H1 (cell line): ENCODE measurements at regions not wholly inside any gene's neighbourhood (a gene's known extent, or its start where the extent isn't known, plus 50 kb on each side); places are given as distances from the start of the nearest gene placed in this dataset.

Experiments
- CTCF ChIA-PET: fragments of 300-600 bp; sonication (Branson Sonifier 250); formaldehyde crosslinking; loops from one replicate; lab custom pipeline; 2021; ENCODE audit not compliant: partially characterized antibody; lab: Charles Lee
- POLR2A ChIA-PET: fragments of 300-600 bp; sonication (Branson Sonifier 250); formaldehyde crosslinking; loops from one replicate; lab custom pipeline; 2021; ENCODE audit warnings: inconsistent platforms; ENCODE audit not compliant: partially characterized antibody; lab: Charles Lee
- DNase-seq, 2 experiments: peaks; one replicate each; pipeline versions ENCODE4 v3.0.0 to v3.0.0-alpha.2; 2010 to 2022; ENCODE audit warnings: low spot score in 2 of 2, low read depth in 1 of 2, mixed read lengths in 1 of 2
- FAIRE-seq: peaks from 2 replicates; lab custom pipeline; 2011; peaks lifted over from hg19 to GRCh38; lab: Jason Lieb, UNC
- H2AFZ ChIP-seq: 2 replicates; pipeline ENCODE4 v1.8.1; 2012; ENCODE audit warnings: low read length, inconsistent platforms
- H2AK5ac ChIP-seq: 2 replicates; pipeline ENCODE4 v1.6.1; 2013; ENCODE audit warnings: low read depth, low read length
- H2BK120ac ChIP-seq: replicated peaks from 2 replicates; pipeline ENCODE3; 2013; ENCODE audit warnings: low read depth, low read length, inconsistent platforms
- H2BK12ac ChIP-seq: 2 replicates; pipeline ENCODE4 v1.6.1; 2013; ENCODE audit warnings: low read depth, low read length
- H2BK15ac ChIP-seq: 2 replicates; pipeline ENCODE4 v1.6.1; 2013; ENCODE audit warnings: low read length
- H2BK20ac ChIP-seq: 2 replicates; pipeline ENCODE4 v1.6.1; 2013; ENCODE audit warnings: low read length
- H2BK5ac ChIP-seq: 2 replicates; pipeline ENCODE4 v1.6.1; 2013; ENCODE audit warnings: low read depth, low read length
- H3K14ac ChIP-seq: 2 replicates; pipeline ENCODE4 v1.6.1; 2013; ENCODE audit warnings: inconsistent platforms; ENCODE audit not compliant: insufficient read length
- H3K18ac ChIP-seq: 2 replicates; pipeline ENCODE4 v1.6.1; 2013; ENCODE audit warnings: low read length; ENCODE audit errors: extremely low read depth
- H3K23ac ChIP-seq: 2 replicates; pipeline ENCODE4 v1.6.1; 2013; ENCODE audit warnings: inconsistent platforms; ENCODE audit not compliant: insufficient read length
- H3K23me2 ChIP-seq: 2 replicates; pipeline ENCODE4 v1.6.1; 2013; ENCODE audit warnings: low read depth, low read length
- H3K27ac ChIP-seq: 2 replicates; pipeline ENCODE4 v1.6.1; 2011; ENCODE audit warnings: low read depth, low read length, inconsistent platforms
- H3K27me3 ChIP-seq, 4 experiments: replicated peaks in 1 of 4; 1 replicate in 1 of 4; 2 replicates in 3 of 4; pipeline versions ENCODE4 v1.6.1 to v1.8.1; 2011 to 2013; ENCODE audit warnings: low read length in 3 of 4, mild to moderate bottlenecking in 3 of 4, inconsistent platforms in 2 of 4, mixed read lengths in 2 of 4, moderate library complexity in 1 of 4; ENCODE audit not compliant: control insufficient read depth in 3 of 4, insufficient read depth in 3 of 4; ENCODE audit errors: extremely low read depth in 1 of 4
- H3K36me3 ChIP-seq, 4 experiments: 2 replicates each; pipeline versions ENCODE4 v1.6.1 to v1.8.1; 2011 to 2013; ENCODE audit warnings: mild to moderate bottlenecking in 4 of 4, low read length in 3 of 4, moderate library complexity in 2 of 4, control low read depth in 1 of 4, inconsistent platforms in 1 of 4; ENCODE audit not compliant: insufficient read depth in 4 of 4, control insufficient read depth in 2 of 4
- H3K4ac ChIP-seq: replicated peaks from 2 replicates; pipeline ENCODE3; 2013; ENCODE audit warnings: low read length, low read depth, mixed read lengths, inconsistent platforms; ENCODE audit not compliant: insufficient read length
- H3K4me1 ChIP-seq, 4 experiments: replicated peaks in 1 of 4; 1 replicate in 1 of 4; 2 replicates in 3 of 4; pipeline versions ENCODE4 v1.6.1 to v1.8.1; 2011 to 2013; ENCODE audit warnings: low read length in 3 of 4, inconsistent platforms in 2 of 4, mixed read lengths in 1 of 4; ENCODE audit not compliant: insufficient read depth in 4 of 4, control insufficient read depth in 3 of 4
- H3K4me2 ChIP-seq, 2 experiments: 2 replicates each; pipeline versions ENCODE4 v1.6.1 to v1.8.1; 2011 to 2013; ENCODE audit warnings: low read depth in 2 of 2, low read length in 2 of 2, control low read depth in 1 of 2, inconsistent platforms in 1 of 2, mild to moderate bottlenecking in 1 of 2; ENCODE audit not compliant: insufficient read depth in 1 of 2
- H3K4me3 ChIP-seq, 4 experiments: fragments of 200-600, 300-600 bp in 1 of 4; sonication (generic), shearing (Covaris generic), sonication (Bioruptor Twin) in 1 of 4; 2 replicates each; pipeline versions ENCODE4 v1.5.1 to v1.8.1; 2011 to 2016; ENCODE audit warnings: low read length in 4 of 4, low read depth in 3 of 4, control low read depth in 2 of 4, inconsistent platforms in 2 of 4, mild to moderate bottlenecking in 2 of 4, mixed read lengths in 1 of 4, moderate library complexity in 1 of 4; ENCODE audit not compliant: insufficient read depth in 2 of 4; ENCODE audit errors: extremely low read depth in 1 of 4
- H3K56ac ChIP-seq: replicated peaks from 2 replicates; pipeline ENCODE3; 2013; ENCODE audit warnings: low read depth, mild to moderate bottlenecking, mixed read lengths, low read length, inconsistent platforms; ENCODE audit not compliant: insufficient read length
- H3K79me1 ChIP-seq: 2 replicates; pipeline ENCODE4 v1.6.1; 2013; ENCODE audit warnings: low read depth, low read length, control low read depth
- H3K79me2 ChIP-seq, 2 experiments: 2 replicates each; pipeline versions ENCODE4 v1.6.1 to v1.8.1; 2012 to 2013; ENCODE audit warnings: low read length in 2 of 2, mild to moderate bottlenecking in 2 of 2, inconsistent platforms in 1 of 2; ENCODE audit not compliant: insufficient read depth in 2 of 2, control insufficient read depth in 1 of 2
- H3K9ac ChIP-seq, 4 experiments: replicated peaks in 1 of 4; 1 replicate in 1 of 4; 2 replicates in 3 of 4; pipeline versions ENCODE4 v1.6.1 to v1.8.1; 2011 to 2013; ENCODE audit warnings: low read depth in 3 of 4, low read length in 3 of 4, control low read depth in 2 of 4, mild to moderate bottlenecking in 2 of 4, moderate library complexity in 2 of 4, inconsistent platforms in 1 of 4; ENCODE audit errors: extremely low read depth in 1 of 4
- H3K9me3 ChIP-seq, 2 experiments: 2 replicates each; pipeline versions ENCODE4 v1.6.1 to v1.8.1; 2012 to 2013; ENCODE audit warnings: mild to moderate bottlenecking in 2 of 2, moderate library complexity in 2 of 2, control low read depth in 1 of 2, inconsistent platforms in 1 of 2, low read depth in 1 of 2, low read length in 1 of 2, mixed read lengths in 1 of 2; ENCODE audit not compliant: insufficient read depth in 2 of 2
- H4K20me1 ChIP-seq, 2 experiments: replicated peaks in 1 of 2; 2 replicates each; pipeline versions ENCODE3 to v1.8.1; 2011 to 2013; ENCODE audit warnings: inconsistent platforms in 2 of 2, low read length in 2 of 2, mild to moderate bottlenecking in 1 of 2; ENCODE audit not compliant: insufficient read depth in 2 of 2, control insufficient read depth in 1 of 2
- H4K5ac ChIP-seq: 2 replicates; pipeline ENCODE4 v1.6.1; 2013; ENCODE audit warnings: low read length, low read depth, mixed read lengths, inconsistent platforms; ENCODE audit not compliant: insufficient read length
- H4K8ac ChIP-seq: 2 replicates; pipeline ENCODE4 v1.8.0; 2013; ENCODE audit warnings: mild to moderate bottlenecking, moderate library complexity, low read length, inconsistent platforms; ENCODE audit not compliant: insufficient read depth; ENCODE audit errors: extremely low read depth
- H4K91ac ChIP-seq: replicated peaks from 2 replicates; pipeline ENCODE3; 2013; ENCODE audit warnings: low read length, mixed read lengths, inconsistent platforms; ENCODE audit not compliant: insufficient read length
- BACH1 ChIP-seq: IDR thresholded peaks from 2 replicates; pipeline ENCODE4 v1.6.1; 2012; ENCODE audit warnings: low read length, improper control_type of control experiment
- CREB1 ChIP-seq: IDR thresholded peaks from 2 replicates; pipeline ENCODE4 v1.6.1; 2012; ENCODE audit warnings: inconsistent platforms
- CTBP2 ChIP-seq: IDR thresholded peaks from 2 replicates; pipeline ENCODE4 v1.7.0; 2011; ENCODE audit warnings: borderline replicate concordance, mild to moderate bottlenecking, moderate library complexity, mixed read lengths, low read length; ENCODE audit not compliant: insufficient read depth, insufficient read length
- E2F6 ChIP-seq: IDR thresholded peaks from 2 replicates; pipeline ENCODE4 v1.6.1; 2012; ENCODE audit warnings: inconsistent platforms
- GTF2F1 ChIP-seq: IDR thresholded peaks from 2 replicates; pipeline ENCODE4 v1.6.1; 2012; ENCODE audit warnings: low read depth, low read length, improper control_type of control experiment, borderline replicate concordance
- HDAC2 ChIP-seq, 2 experiments: fragments of 300-600 bp in 1 of 2; sonication (generic) in 1 of 2; IDR thresholded peaks; 2 replicates each; pipeline ENCODE4 v1.6.1; 2011 to 2012; ENCODE audit warnings: low read depth in 2 of 2, low read length in 2 of 2, mild to moderate bottlenecking in 2 of 2, moderate library complexity in 2 of 2, borderline replicate concordance in 1 of 2, inconsistent platforms in 1 of 2
- NRF1 ChIP-seq: IDR thresholded peaks from 2 replicates; pipeline ENCODE4 v1.6.1; 2011; ENCODE audit warnings: mild to moderate bottlenecking, low read depth, low read length, improper control_type of control experiment
- RAD21 ChIP-seq, 2 experiments: IDR thresholded peaks in 1 of 2; conservative IDR thresholded peaks in 1 of 2; 2 replicates each; pipeline ENCODE4 v1.6.1; 2011; ENCODE audit warnings: low read depth in 2 of 2, low read length in 2 of 2, improper control_type of control experiment in 1 of 2, inconsistent platforms in 1 of 2, mild to moderate bottlenecking in 1 of 2, moderate library complexity in 1 of 2
- RXRA ChIP-seq: IDR thresholded peaks from 2 replicates; pipeline ENCODE4 v1.6.1; 2011; ENCODE audit warnings: low read depth, mild to moderate bottlenecking, low read length, moderate library complexity; ENCODE audit not compliant: insufficient read depth
- SRF ChIP-seq: IDR thresholded peaks from 2 replicates; pipeline ENCODE4 v1.6.1; 2011; ENCODE audit warnings: mild to moderate bottlenecking, low read depth, low read length, moderate library complexity
- TAF7 ChIP-seq: optimal IDR thresholded peaks from 2 replicates; pipeline ENCODE3; 2011; ENCODE audit warnings: low read depth, mild to moderate bottlenecking, inconsistent platforms, low read length, moderate library complexity, borderline replicate concordance
- USF2 ChIP-seq: IDR thresholded peaks from 2 replicates; pipeline ENCODE4 v1.6.1; 2011; ENCODE audit warnings: low read length, improper control_type of control experiment
- WGBS, 2 experiments: shearing (Covaris generic) in 1 of 2; methylation state at CpG; one replicate each; pipeline versions ENCODE4 v1.1.6 to v1.1.7; 2013 to 2015; ENCODE audit warnings: low lambda C conversion rate in 2 of 2, mixed read lengths in 2 of 2, inconsistent platforms in 1 of 2, low coverage in 1 of 2, missing lambda C conversion rate in 1 of 2; ENCODE audit not compliant: insufficient replicate concordance in 2 of 2, insufficient coverage in 1 of 2, insufficient read length in 1 of 2; ENCODE audit errors: extremely low coverage in 1 of 2, missing lambda C conversion rate in 1 of 2; 5-methylcytosine and 5-hydroxymethylcytosine counted together

- H3K23me2 ChIP-seq = peaks cover 13% of the 10 kb centered on the region; the same call in 1 of the 2 replicates
- no peak overlapping the region for H3K14ac ChIP-seq
- H2AFZ ChIP-seq = no peak overlapping the region
- H3K9me3 ChIP-seq = no peaks in the 10 kb centered on the region
- H3K27me3 ChIP-seq = peaks cover 13 to 46% (median 38%) of the 10 kb centered on the region in 4 experiments
- no peaks in the 10 kb centered on the region for H3K36me3 ChIP-seq
- no peak overlapping the region for H3K4me2 ChIP-seq
- no peak overlapping the region for H4K8ac ChIP-seq
- no peak overlapping the region for H2BK120ac ChIP-seq
- DNase-seq (no peak), FAIRE-seq (peak; percentile 86)
- H2BK5ac ChIP-seq = no peak overlapping the region
- H4K5ac ChIP-seq = no peak overlapping the region
- no peaks in the 10 kb centered on the region for H3K79me1 ChIP-seq
- ChIA-PET CTCF (interaction anchor here (0.5 to 3.9 kb wide), 37 partner anchors 8 to 1551 kb away, joined by 3 to 21 read pairs (median 4); no protein-coding TSS in a partner anchor), POLR2A (no interaction called here)
- no peak overlapping the region for H3K23ac ChIP-seq
- H2AK5ac ChIP-seq = no peak overlapping the region
- no peak overlapping the region for H2BK15ac ChIP-seq
- H2BK20ac ChIP-seq = no peak overlapping the region
- H3K56ac ChIP-seq = no peak overlapping the region
- H3K18ac ChIP-seq = no peak overlapping the region
- H3K79me2 ChIP-seq = no peaks in the 10 kb centered on the region
- no peak overlapping the region for H4K91ac ChIP-seq
- no peak overlapping the region for H3K9ac ChIP-seq
- peaks cover 0 to 1% of the 10 kb centered on the region in 2 experiments for H4K20me1 ChIP-seq
- H3K4ac ChIP-seq = no peak overlapping the region
- H2BK12ac ChIP-seq = no peak overlapping the region
- H3K4me1 ChIP-seq = peaks cover 0 to 4% (median 3%) of the 10 kb centered on the region in 4 experiments; a peak in 6 of 7 replicates
- H3K4me3 ChIP-seq = no peak overlapping the region
- no peak overlapping the region for H3K27ac ChIP-seq
- 53% methylated on average over 5 of the region's 5 CpGs; no CpG with 5 or more reads in 1 of the 2 experiments for WGBS, 2 experiments
- no peak for TF ChIP-seq E2F6
- TF ChIP-seq RAD21 (IDR thresholded peaks at IDR 0.05 in 1 of 2, conservative IDR thresholded peaks at IDR 0.05 in 1 of 2; ENCODE audit: low read depth in 2 of 2, low read length in 2 of 2) = peak; percentile 86 to 89
- TF ChIP-seq GTF2F1 = no peak
- TF ChIP-seq TAF7 = no peak
- TF ChIP-seq NRF1 = no peak
- no peak for TF ChIP-seq CTBP2
- TF ChIP-seq CREB1 = no peak
- TF ChIP-seq USF2 = no peak
- TF ChIP-seq HDAC2 (IDR thresholded peaks at IDR 0.05; ENCODE audit: borderline replicate concordance in 1 of 2, low read depth in 2 of 2, low read length in 2 of 2) = no peak
- no peak for TF ChIP-seq RXRA
- no peak for TF ChIP-seq BACH1
- TF ChIP-seq SRF = no peak
Measured at GRCh38 chr12:94875525-94875924, 128.0 kb downstream of the NDUFA12 start.
